HG03520 (cell line): ENCODE measurements at regions not wholly inside any gene's neighbourhood (a gene's known extent, or its start where the extent isn't known, plus 50 kb on each side); places are given as distances from the start of the nearest gene placed in this dataset.

Experiments
- ATAC-seq: cut with Tn5 transposase; IDR thresholded peaks from one replicate; pipeline ENCODE4 v1.9.1; 2021; ENCODE audit warnings: mild to moderate bottlenecking, moderate library complexity; ENCODE audit not compliant: unreplicated experiment

GRCh38 chr7:45343746-45344145 is 186.2 kb downstream of the RAMP3 start:
- ATAC-seq: no peak

- ATAC-seq: no peak
Observed at GRCh38 chr7:45347804-45348203, 190.2 kb downstream of the RAMP3 start.

- ATAC-seq: no peak
Observed at GRCh38 chr7:45349090-45349489, 191.5 kb downstream of the RAMP3 start.

GRCh38 chr7:45350896-45351295 is 193.3 kb downstream of the RAMP3 start:
- ATAC-seq: no peak

GRCh38 chr7:45358287-45358686 is 200.7 kb downstream of the RAMP3 start:
- ATAC-seq: no peak

GRCh38 chr7:45359250-45359649 is 201.7 kb downstream of the RAMP3 start:
- ATAC-seq: no peak

- ATAC-seq: no peak
Observed at GRCh38 chr7:45359776-45360175, 202.2 kb downstream of the RAMP3 start.

- ATAC-seq: no peak
Observed at GRCh38 chr7:45363669-45364068, 206.1 kb downstream of the RAMP3 start.

GRCh38 chr7:45365341-45365740 is 207.8 kb downstream of the RAMP3 start:
- no peak for ATAC-seq

GRCh38 chr7:45366475-45366874 is 207.7 kb upstream of the ADCY1 start:
- no peak for ATAC-seq

- ATAC-seq: no peak
Observed at GRCh38 chr7:45367026-45367425, 207.1 kb upstream of the ADCY1 start.

GRCh38 chr7:45368129-45368807 is 205.9 kb upstream of the ADCY1 start:
- no peak for ATAC-seq

- no peak for ATAC-seq
Observed at GRCh38 chr7:45384499-45384898, 189.7 kb upstream of the ADCY1 start.

- ATAC-seq: no peak
Observed at GRCh38 chr7:45387837-45388236, 186.3 kb upstream of the ADCY1 start.

- no peak for ATAC-seq
Observed at GRCh38 chr7:45389073-45389872, 184.9 kb upstream of the ADCY1 start.

- ATAC-seq: no peak
Observed at GRCh38 chr7:45390180-45390579, 184.0 kb upstream of the ADCY1 start.

- ATAC-seq: no peak
Observed at GRCh38 chr7:45390731-45391130, 183.4 kb upstream of the ADCY1 start.

- no peak for ATAC-seq
Observed at GRCh38 chr7:45391618-45392451, 182.3 kb upstream of the ADCY1 start.

GRCh38 chr7:45394117-45394708 is 180.0 kb upstream of the ADCY1 start:
- ATAC-seq: no peak

GRCh38 chr7:45399069-45399468 is 175.1 kb upstream of the ADCY1 start:
- ATAC-seq: no peak

- no peak for ATAC-seq
Observed at GRCh38 chr7:45400680-45401079, 173.5 kb upstream of the ADCY1 start.
